GM23338 (cell line): ENCODE measurements at regions not wholly inside any gene's neighbourhood (a gene's known extent, or its start where the extent isn't known, plus 50 kb on each side); places are given as distances from the start of the nearest gene placed in this dataset.

ENCODE experiments used
- ATAC-seq: fragments of 200-7000 bp; cut with Tn5 transposase; 3 replicates; pipeline ENCODE4 v1.9.1; 2020
- DNase-seq: peaks from one replicate; pipeline ENCODE4 v3.0.0-alpha.2; 2015; ENCODE audit warnings: low spot score
- H2AFZ ChIP-seq: fragments of 200-600 bp; sonication (generic); 2 replicates; pipeline ENCODE4 v1.8.0; 2016; ENCODE audit warnings: antibody characterized with exemption, mild to moderate bottlenecking, moderate library complexity
- H3F3A ChIP-seq: fragments of 200-600 bp; sonication (generic); replicated peaks from 2 replicates; pipeline ENCODE4 v1.8.0; 2017; ENCODE audit warnings: antibody characterized with exemption, mixed run types, low read depth
- H3K27ac ChIP-seq: fragments of 200-600 bp; sonication (generic); 2 replicates; pipeline ENCODE4 v1.6.1; 2016; ENCODE audit warnings: low read depth
- H3K27me3 ChIP-seq: fragments of 200-600 bp; sonication (generic); 2 replicates; pipeline ENCODE4 v1.8.0; 2016; ENCODE audit warnings: mild to moderate bottlenecking, mixed run types, moderate library complexity; ENCODE audit not compliant: insufficient read depth
- H3K36me3 ChIP-seq: fragments of 200-600 bp; sonication (generic); 2 replicates; pipeline ENCODE4 v1.8.0; 2016; ENCODE audit warnings: mild to moderate bottlenecking; ENCODE audit not compliant: insufficient read depth
- H3K4me1 ChIP-seq: fragments of 200-600 bp; sonication (generic); 2 replicates; pipeline ENCODE4 v1.8.0; 2016; ENCODE audit warnings: mild to moderate bottlenecking, moderate library complexity; ENCODE audit not compliant: insufficient read depth
- H3K4me2 ChIP-seq: fragments of 200-600 bp; sonication (generic); 2 replicates; pipeline ENCODE4 v1.7.1; 2017; ENCODE audit warnings: mixed run types
- H3K4me3 ChIP-seq: fragments of 200-600 bp; sonication (generic); 2 replicates; pipeline ENCODE4 v1.6.1; 2016; ENCODE audit warnings: mixed run types
- H3K79me2 ChIP-seq: fragments of 200-600 bp; sonication (generic); replicated peaks from 2 replicates; pipeline ENCODE4 v1.8.0; 2017; ENCODE audit warnings: mild to moderate bottlenecking; ENCODE audit not compliant: insufficient read depth
- H3K9me2 ChIP-seq: fragments of 200-600 bp; sonication (generic); 2 replicates; pipeline ENCODE4 v1.8.0; 2017; ENCODE audit not compliant: insufficient read depth
- H4K20me1 ChIP-seq: fragments of 200-600 bp; sonication (generic); replicated peaks from 2 replicates; pipeline ENCODE4 v1.8.0; 2017; ENCODE audit warnings: mild to moderate bottlenecking; ENCODE audit not compliant: insufficient read depth
- H3K27ac Mint-ChIP-seq: 2 replicates; pipeline ENCODE4 v1.8.0; 2020; ENCODE audit warnings: inconsistent platforms, mild to moderate bottlenecking, moderate library complexity, mixed read lengths
- H3K27me3 Mint-ChIP-seq: 3 replicates; pipeline ENCODE4 v1.8.0; 2022; ENCODE audit warnings: low read depth, mild to moderate bottlenecking, moderate library complexity, mixed read lengths, inconsistent platforms; ENCODE audit not compliant: insufficient read depth, poor library complexity
- H3K36me3 Mint-ChIP-seq: 3 replicates; pipeline ENCODE4 v1.8.0; 2021; ENCODE audit warnings: low read depth, mild to moderate bottlenecking, inconsistent platforms, moderate library complexity, mixed read lengths
- H3K4me1 Mint-ChIP-seq: 3 replicates; pipeline ENCODE4 v1.8.0; 2020; ENCODE audit warnings: mild to moderate bottlenecking, inconsistent platforms, mixed read lengths
- H3K4me3 Mint-ChIP-seq: 3 replicates; pipeline ENCODE4 v1.8.0; 2021; ENCODE audit warnings: moderate library complexity, mild to moderate bottlenecking, inconsistent platforms, mixed read lengths
- H3K9me3 Mint-ChIP-seq: 3 replicates; pipeline ENCODE4 v1.8.0; 2020; ENCODE audit warnings: moderate library complexity, mild to moderate bottlenecking, inconsistent platforms, mixed read lengths
- CREB1 ChIP-seq: fragments of 250-450 bp; sonication (Bioruptor Pico); IDR thresholded peaks from 2 replicates; pipeline ENCODE4 v1.5.0; 2020; ENCODE audit warnings: low read depth, mild to moderate bottlenecking, moderate library complexity
- ETS1 ChIP-seq: IDR thresholded peaks from 2 replicates; pipeline ENCODE4 v1.6.1; 2016; ENCODE audit warnings: antibody characterized with exemption
- EZH2 ChIP-seq: fragments of 200-600 bp; sonication (generic); IDR thresholded peaks from one replicate; pipeline ENCODE4 v1.8.0; 2017; ENCODE audit warnings: antibody characterized with exemption, mild to moderate bottlenecking, low read depth; ENCODE audit not compliant: unreplicated experiment
- EZH2phosphoT487 ChIP-seq: fragments of 200-600 bp; sonication (generic); IDR thresholded peaks from one replicate; pipeline ENCODE4 v1.8.1; 2018; ENCODE audit warnings: antibody characterized with exemption; ENCODE audit not compliant: unreplicated experiment
- JUNB ChIP-seq: IDR thresholded peaks from one replicate; pipeline ENCODE4 v1.6.1; 2016; ENCODE audit warnings: antibody characterized with exemption; ENCODE audit not compliant: unreplicated experiment
- POLR2AphosphoS5 ChIP-seq: IDR thresholded peaks from 2 replicates; pipeline ENCODE4 v1.6.1; 2016; ENCODE audit warnings: antibody characterized with exemption, low read depth
- REST ChIP-seq: IDR thresholded peaks from one replicate; pipeline ENCODE4 v1.6.1; 2018; ENCODE audit warnings: antibody characterized with exemption; ENCODE audit not compliant: unreplicated experiment
- STAT1 ChIP-seq: IDR thresholded peaks from one replicate; pipeline ENCODE4 v1.6.1; 2016; ENCODE audit warnings: antibody characterized with exemption; ENCODE audit not compliant: unreplicated experiment
- ZNF114 ChIP-seq: fragments of 250-450 bp; sonication (Bioruptor Pico); IDR thresholded peaks from 2 replicates; pipeline ENCODE4 v1.5.0; 2020; ENCODE audit warnings: mild to moderate bottlenecking, moderate library complexity
- TF ChIP-seq, protein P1 (sequence below), 2 experiments: fragments of 200-600 bp in 1 of 2; sonication (generic) in 1 of 2; conservative IDR thresholded peaks; 2 replicates each; pipeline versions ENCODE4 v1.5.1 to v1.6.1; 2016 to 2017; ENCODE audit warnings: antibody characterized with exemption in 2 of 2, low read depth in 2 of 2, mild to moderate bottlenecking in 2 of 2, moderate library complexity in 1 of 2

- ATAC-seq: no peak
- H3K27ac Mint-ChIP-seq: no peak overlapping the region
Measured at GRCh38 chr9:16347886-16348285, 522.6 kb downstream of the BNC2 start.

DNA sequence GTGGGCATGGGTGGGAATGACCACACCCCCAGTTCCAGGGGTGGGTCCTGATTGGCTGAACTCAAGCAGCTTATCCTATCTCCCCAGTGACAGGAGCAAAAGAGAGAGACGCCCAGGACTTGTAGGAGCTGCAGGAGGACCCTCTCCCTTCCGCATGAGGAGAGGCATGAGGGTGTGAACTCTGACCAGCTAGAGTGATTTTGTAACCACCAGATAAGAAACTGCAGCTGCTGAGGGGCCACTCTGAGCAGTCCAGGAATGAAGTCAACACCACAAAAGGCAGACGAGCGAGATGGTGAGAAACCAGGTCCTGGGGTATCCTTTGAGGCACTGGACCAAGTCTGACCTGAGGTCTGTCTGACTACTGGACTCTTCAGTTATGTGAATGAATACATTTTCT is 521.9 kb downstream of the BNC2 start:
- DNase-seq (no peak), ATAC-seq (no peak)
- H3K9me2 ChIP-seq: 0 out of 2 replicates have a peak, but pooled peaks cover 12% of the 10 kb centered on the region
- H4K20me1 ChIP-seq: no peaks in the 10 kb centered on the region
- H3K4me3 ChIP-seq: no peak overlapping the region
- Mint-ChIP-seq H3K36me3 (no peaks in the 10 kb centered on the region), H3K4me3 (no peak overlapping the region), H3K4me1 (peaks cover 8% of the 10 kb centered on the region; the same call in 2 of the 3 replicates), H3K9me3 (no peaks in the 10 kb centered on the region), H3K27ac (no peak overlapping the region), H3K27me3 (peaks cover 8% of the 10 kb centered on the region)
- no peak overlapping the region for H3K4me2 ChIP-seq
- no peaks in the 10 kb centered on the region for H3F3A ChIP-seq
- no peaks in the 10 kb centered on the region for H3K79me2 ChIP-seq
- H3K36me3 ChIP-seq: no peaks in the 10 kb centered on the region
- no peak overlapping the region for H2AFZ ChIP-seq
- no peaks in the 10 kb centered on the region for H3K4me1 ChIP-seq
- H3K27ac ChIP-seq: no peak overlapping the region
- no peaks in the 10 kb centered on the region for H3K27me3 ChIP-seq
- TF ChIP-seq EZH2 (no peak), ETS1 (no peak), JUNB (no peak), REST (no peak), CREB1 (CRISPR knock-in tag) (no peak), ZNF114 (no peak), POLR2AphosphoS5 (no peak)
- TF ChIP-seq, protein P1, sequence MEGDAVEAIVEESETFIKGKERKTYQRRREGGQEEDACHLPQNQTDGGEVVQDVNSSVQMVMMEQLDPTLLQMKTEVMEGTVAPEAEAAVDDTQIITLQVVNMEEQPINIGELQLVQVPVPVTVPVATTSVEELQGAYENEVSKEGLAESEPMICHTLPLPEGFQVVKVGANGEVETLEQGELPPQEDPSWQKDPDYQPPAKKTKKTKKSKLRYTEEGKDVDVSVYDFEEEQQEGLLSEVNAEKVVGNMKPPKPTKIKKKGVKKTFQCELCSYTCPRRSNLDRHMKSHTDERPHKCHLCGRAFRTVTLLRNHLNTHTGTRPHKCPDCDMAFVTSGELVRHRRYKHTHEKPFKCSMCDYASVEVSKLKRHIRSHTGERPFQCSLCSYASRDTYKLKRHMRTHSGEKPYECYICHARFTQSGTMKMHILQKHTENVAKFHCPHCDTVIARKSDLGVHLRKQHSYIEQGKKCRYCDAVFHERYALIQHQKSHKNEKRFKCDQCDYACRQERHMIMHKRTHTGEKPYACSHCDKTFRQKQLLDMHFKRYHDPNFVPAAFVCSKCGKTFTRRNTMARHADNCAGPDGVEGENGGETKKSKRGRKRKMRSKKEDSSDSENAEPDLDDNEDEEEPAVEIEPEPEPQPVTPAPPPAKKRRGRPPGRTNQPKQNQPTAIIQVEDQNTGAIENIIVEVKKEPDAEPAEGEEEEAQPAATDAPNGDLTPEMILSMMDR (conservative IDR thresholded peaks at IDR 0.05; ENCODE audit: low read depth in 2 of 2): no peak

More at GRCh38 chr9:16347886-16348285, 522.6 kb downstream of the BNC2 start:
- Histone ChIP-seq H3F3A (no peaks in the 10 kb centered on the region), H3K4me1 (no peaks in the 10 kb centered on the region), H4K20me1 (no peaks in the 10 kb centered on the region), H3K27ac (no peak overlapping the region), H3K27me3 (no peaks in the 10 kb centered on the region), H3K4me2 (no peak overlapping the region), H3K9me2 (0 out of 2 replicates have a peak, but pooled peaks cover 16% of the 10 kb centered on the region), H3K4me3 (no peak overlapping the region), H3K36me3 (no peaks in the 10 kb centered on the region), H2AFZ (no peak overlapping the region), H3K79me2 (no peaks in the 10 kb centered on the region)
- peaks cover 8% of the 10 kb centered on the region for H3K27me3 Mint-ChIP-seq
- no peaks in the 10 kb centered on the region for H3K36me3 Mint-ChIP-seq
- DNase-seq: no peak
- peaks cover 8% of the 10 kb centered on the region; the same call in 2 of the 3 replicates for H3K4me1 Mint-ChIP-seq
- H3K4me3 Mint-ChIP-seq: no peak overlapping the region
- H3K9me3 Mint-ChIP-seq: no peaks in the 10 kb centered on the region
- TF ChIP-seq STAT1 (no peak), ETS1 (no peak), EZH2phosphoT487 (no peak), POLR2AphosphoS5 (no peak)
